NB4 (cell line): ENCODE measurements at regions not wholly inside any gene's neighbourhood (a gene's known extent, or its start where the extent isn't known, plus 50 kb on each side); places are given as distances from the start of the nearest gene placed in this dataset.

Source experiments
- CTCF ChIP-seq: IDR thresholded peaks from one replicate; pipeline ENCODE4 v1.5.1; 2012; ENCODE audit warnings: low read depth, low read length
- MAX ChIP-seq: IDR thresholded peaks from 2 replicates; pipeline ENCODE4 v1.6.1; 2011; ENCODE audit warnings: low read depth, low read length

- TF ChIP-seq MAX (no peak), CTCF (no peak)
Measured at GRCh38 chr3:139216958-139217357, 126.9 kb upstream of the MRPS22 start.
